Retinal pigment epithelial cell (primary cell): ENCODE measurements at regions not wholly inside any gene's neighbourhood (a gene's known extent, or its start where the extent isn't known, plus 50 kb on each side); places are given as distances from the start of the nearest gene placed in this dataset.

Experiments used
- DNase-seq: peaks from one replicate; pipeline ENCODE4 v3.0.0-alpha.2; 2010; ENCODE audit warnings: low read depth
- H3K4me3 ChIP-seq: 2 replicates; pipeline ENCODE4 v1.5.1; 2011; ENCODE audit warnings: mild to moderate bottlenecking, low read length, control low read depth, moderate library complexity
- CTCF ChIP-seq: conservative IDR thresholded peaks from 2 replicates; pipeline ENCODE4 v1.5.1; 2011; ENCODE audit warnings: low read depth, low read length, control low read depth, inconsistent platforms

- no peak overlapping the region for H3K4me3 ChIP-seq
- no peak for TF ChIP-seq CTCF
- DNase-seq: no peak
These were observed 115.4 kb upstream of the F3 start for GRCh38 chr1:94656967-94657366.

- TF ChIP-seq CTCF: no peak
- no peak overlapping the region for H3K4me3 ChIP-seq
- no peak for DNase-seq
These were observed 113.4 kb upstream of the F3 start for GRCh38 chr1:94654919-94655318.

- no peak for TF ChIP-seq CTCF
- DNase-seq: no peak
- H3K4me3 ChIP-seq: no peak overlapping the region
These were observed 112.9 kb upstream of the F3 start for GRCh38 chr1:94654459-94654858.

- DNase-seq: peak; percentile 58
- H3K4me3 ChIP-seq: no peak overlapping the region
- TF ChIP-seq CTCF: no peak
These were observed 112.5 kb upstream of the F3 start for GRCh38 chr1:94654031-94654430.

GRCh38 chr1:94653454-94653853 lies 111.9 kb upstream of the F3 start:
- H3K4me3 ChIP-seq: no peak overlapping the region
- DNase-seq: no peak
- no peak for TF ChIP-seq CTCF

GRCh38 chr1:94651076-94651475 lies 109.5 kb upstream of the F3 start:
- H3K4me3 ChIP-seq: no peak overlapping the region
- DNase-seq: no peak
- no peak for TF ChIP-seq CTCF

GRCh38 chr1:94650301-94650700 lies 108.7 kb upstream of the F3 start:
- H3K4me3 ChIP-seq: no peak overlapping the region
- DNase-seq: no peak
- TF ChIP-seq CTCF: no peak
